ENCODE measurements at regions not wholly inside any gene's neighbourhood (a gene's known extent, or its start where the extent isn't known, plus 50 kb on each side); places are given as distances from the start of the nearest gene placed in this dataset.
"Not testable (repeated sequence)": the region's sequence is repeated elsewhere in the genome, so short reads cannot be mapped to it uniquely, and the experiment has no call there.

DNA sequence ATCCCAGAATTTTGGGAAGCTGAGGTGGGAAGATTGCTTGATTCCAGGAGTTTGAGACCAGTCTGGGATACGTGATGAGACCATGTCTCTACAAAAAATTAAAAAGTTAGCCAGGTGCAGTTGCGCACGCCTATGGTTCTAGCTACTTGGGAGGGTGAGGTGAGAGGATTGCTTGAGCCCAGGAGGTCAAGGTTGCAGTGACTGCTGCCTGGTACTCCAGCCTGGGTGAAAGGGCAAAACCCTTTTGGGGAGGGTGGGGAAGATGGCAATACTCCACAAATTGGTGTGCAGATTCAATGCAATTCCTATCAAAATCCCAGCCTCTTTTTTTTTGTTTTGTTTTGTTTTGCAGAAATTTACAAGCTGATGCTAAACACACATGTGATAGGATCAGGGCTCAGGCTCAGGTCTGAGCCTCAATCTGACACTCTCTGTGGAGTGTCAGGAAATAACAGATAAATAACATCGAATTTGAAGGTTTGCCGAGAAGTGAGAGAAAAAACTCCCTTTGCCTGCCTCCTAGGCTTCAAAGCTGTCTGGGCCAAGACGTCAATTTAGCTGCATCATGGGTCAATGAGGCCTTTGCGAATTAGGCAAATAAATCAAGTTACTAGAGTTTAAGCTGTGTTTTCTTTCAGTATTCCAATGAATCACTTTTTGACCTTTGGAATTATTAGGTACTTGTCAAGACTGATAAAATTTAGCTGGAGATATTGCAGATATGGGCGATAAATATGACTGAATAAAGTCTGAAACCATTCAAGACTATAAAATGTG is 142.5 kb upstream of the PTPN20 start:
- TF ChIP-seq, protein P1, sequence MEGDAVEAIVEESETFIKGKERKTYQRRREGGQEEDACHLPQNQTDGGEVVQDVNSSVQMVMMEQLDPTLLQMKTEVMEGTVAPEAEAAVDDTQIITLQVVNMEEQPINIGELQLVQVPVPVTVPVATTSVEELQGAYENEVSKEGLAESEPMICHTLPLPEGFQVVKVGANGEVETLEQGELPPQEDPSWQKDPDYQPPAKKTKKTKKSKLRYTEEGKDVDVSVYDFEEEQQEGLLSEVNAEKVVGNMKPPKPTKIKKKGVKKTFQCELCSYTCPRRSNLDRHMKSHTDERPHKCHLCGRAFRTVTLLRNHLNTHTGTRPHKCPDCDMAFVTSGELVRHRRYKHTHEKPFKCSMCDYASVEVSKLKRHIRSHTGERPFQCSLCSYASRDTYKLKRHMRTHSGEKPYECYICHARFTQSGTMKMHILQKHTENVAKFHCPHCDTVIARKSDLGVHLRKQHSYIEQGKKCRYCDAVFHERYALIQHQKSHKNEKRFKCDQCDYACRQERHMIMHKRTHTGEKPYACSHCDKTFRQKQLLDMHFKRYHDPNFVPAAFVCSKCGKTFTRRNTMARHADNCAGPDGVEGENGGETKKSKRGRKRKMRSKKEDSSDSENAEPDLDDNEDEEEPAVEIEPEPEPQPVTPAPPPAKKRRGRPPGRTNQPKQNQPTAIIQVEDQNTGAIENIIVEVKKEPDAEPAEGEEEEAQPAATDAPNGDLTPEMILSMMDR (IDR thresholded peaks at IDR 0.05; ENCODE audit: low read depth, low read length): not testable (repeated sequence)
- not testable (repeated sequence) for TF ChIP-seq MYC (IDR thresholded peaks at IDR 0.05; ENCODE audit: low read depth, low read length); POLR2A (IDR thresholded peaks at IDR 0.05; ENCODE audit: extremely low read depth, insufficient read length)
- TF ChIP-seq, protein P2, sequence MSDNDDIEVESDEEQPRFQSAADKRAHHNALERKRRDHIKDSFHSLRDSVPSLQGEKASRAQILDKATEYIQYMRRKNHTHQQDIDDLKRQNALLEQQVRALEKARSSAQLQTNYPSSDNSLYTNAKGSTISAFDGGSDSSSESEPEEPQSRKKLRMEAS (IDR thresholded peaks at IDR 0.05; ENCODE audit: low read depth, low read length): not testable (repeated sequence)
